ENCODE measurements at regions not wholly inside any gene's neighbourhood (a gene's known extent, or its start where the extent isn't known, plus 50 kb on each side); places are given as distances from the start of the nearest gene placed in this dataset.

GRCh38 chr10:52514481-52514880, 200.4 kb downstream of the DKK1 start:
- peaks cover 36 to 39% of the 10 kb centered on the region in 2 experiments for H3K9me3 Mint-ChIP-seq
- H3K27me3 Mint-ChIP-seq (ENCODE audit: low read depth), result no peaks in the 10 kb centered on the region
- no peak overlapping the region for H2BK15ac ChIP-seq (ENCODE audit: low read depth, low read length)
- no peak overlapping the region for H3K27ac Mint-ChIP-seq
- no peak overlapping the region for H3K9ac ChIP-seq (ENCODE audit: extremely low read depth, insufficient read length, low read length)
- no peak overlapping the region for H3K18ac ChIP-seq (ENCODE audit: insufficient read length, low read depth, low read length)
- no peak overlapping the region for H2AFZ ChIP-seq (ENCODE audit: low read length)
- no peak overlapping the region for H4K91ac ChIP-seq (ENCODE audit: insufficient read length, low read depth, low read length)
- no peak overlapping the region for H3K23ac ChIP-seq (ENCODE audit: insufficient read length, low read depth, low read length)
- H2BK20ac ChIP-seq (ENCODE audit: low read depth, low read length, poor library complexity, severe bottlenecking), result no peak overlapping the region
- H4K8ac ChIP-seq (replicated peaks; ENCODE audit: insufficient read length, low read depth, low read length), result no peak overlapping the region
- H3K4me1 Mint-ChIP-seq, result peaks cover 6 to 8% of the 10 kb centered on the region in 2 experiments; a peak in 3 of 4 replicates
- no peaks in the 10 kb centered on the region for H4K20me1 ChIP-seq (ENCODE audit: control insufficient read depth, insufficient read depth, insufficient read length)
- H3K9me3 ChIP-seq (ENCODE audit: control insufficient read depth, low read depth, low read length), result peaks cover 7% of the 10 kb centered on the region
- no peak overlapping the region for H3T11ph ChIP-seq (ENCODE audit: low read length)
- H3K4ac ChIP-seq (ENCODE audit: low read depth, low read length), result no peak overlapping the region
- no peaks in the 10 kb centered on the region for H3K79me2 ChIP-seq (ENCODE audit: insufficient read depth, low read length)
- no peak overlapping the region for H2BK5ac ChIP-seq (ENCODE audit: insufficient read length, low read length)
- no peaks in the 10 kb centered on the region for H3K27me3 ChIP-seq (ENCODE audit: insufficient read depth, low read length)
- H3K4me2 ChIP-seq (ENCODE audit: insufficient read depth, insufficient read length, low read length), result no peak overlapping the region
- H2BK120ac ChIP-seq (ENCODE audit: low read depth, low read length, poor library complexity, severe bottlenecking), result no peak overlapping the region
- H3K56ac ChIP-seq (ENCODE audit: insufficient read length, low read depth, low read length), result no peak overlapping the region
- no peak overlapping the region for H3K14ac ChIP-seq (ENCODE audit: insufficient read depth, low read length)
- H2AK5ac ChIP-seq (ENCODE audit: insufficient read length, low read length), result no peak overlapping the region
- peaks cover 17 to 31% (median 17%) of the 10 kb centered on the region in 3 experiments for H3K36me3 Mint-ChIP-seq (ENCODE audit: insufficient read depth in 1 of 3, low read depth in 3 of 3)
- DNase-seq, result no peak
- no peak overlapping the region for H2BK12ac ChIP-seq (ENCODE audit: insufficient read length, low read depth, low read length)
- H3K27ac ChIP-seq (ENCODE audit: insufficient read length, low read depth, low read length), result no peak overlapping the region
- WGBS (ENCODE audit: extremely low coverage, insufficient read length, low lambda C conversion rate), result no CpG with 5 or more reads among the region's 1 CpG
- H3K79me1 ChIP-seq (ENCODE audit: insufficient read depth, low read depth, low read length, poor library complexity, severe bottlenecking), result no peaks in the 10 kb centered on the region
- no peak for TF ChIP-seq CTCF (conservative IDR thresholded peaks at IDR 0.05)
- no peaks in the 10 kb centered on the region for H3K23me2 ChIP-seq (ENCODE audit: insufficient read length, low read depth, low read length, poor library complexity, severe bottlenecking)
- no peaks in the 10 kb centered on the region for H3K4me1 ChIP-seq (ENCODE audit: insufficient read depth, low read length)
- no peak overlapping the region for H3K4me3 Mint-ChIP-seq
- H4K5ac ChIP-seq (ENCODE audit: insufficient read length, low read depth, low read length), result no peak overlapping the region
